NT2/D1 (cell line): ENCODE measurements at regions not wholly inside any gene's neighbourhood (a gene's known extent, or its start where the extent isn't known, plus 50 kb on each side); places are given as distances from the start of the nearest gene placed in this dataset.

Experiments used
- DNase-seq: peaks from one replicate; pipeline ENCODE4 v3.0.0-alpha.2; 2011; ENCODE audit warnings: low read depth, low spot score
- H3K27me3 ChIP-seq: 2 replicates; pipeline ENCODE4 v1.6.0; 2011; ENCODE audit warnings: mild to moderate bottlenecking; ENCODE audit not compliant: insufficient read length, insufficient read depth
- H3K36me3 ChIP-seq: 2 replicates; pipeline ENCODE4 v1.6.1; 2011; ENCODE audit warnings: mild to moderate bottlenecking, low read length, mixed read lengths; ENCODE audit not compliant: insufficient read depth, insufficient read length
- H3K4me1 ChIP-seq: 2 replicates; pipeline ENCODE4 v1.5.1; 2011; ENCODE audit not compliant: insufficient read depth, insufficient read length
- H3K4me3 ChIP-seq: 2 replicates; pipeline ENCODE4 v1.5.1; 2011; ENCODE audit warnings: low read depth; ENCODE audit not compliant: insufficient read length
- H3K9ac ChIP-seq: 2 replicates; pipeline ENCODE4 v1.6.0; 2011; ENCODE audit warnings: low read depth; ENCODE audit not compliant: insufficient read length
- H3K9me3 ChIP-seq: 2 replicates; pipeline ENCODE4 v1.5.1; 2011; ENCODE audit warnings: mild to moderate bottlenecking, low read length; ENCODE audit not compliant: insufficient read depth
- SUZ12 ChIP-seq: IDR thresholded peaks from 2 replicates; pipeline ENCODE4 v1.6.1; 2011; ENCODE audit not compliant: insufficient read length, insufficient read depth; ENCODE audit errors: extremely low read depth
- YY1 ChIP-seq: IDR thresholded peaks from 2 replicates; pipeline ENCODE4 v1.6.1; 2011; ENCODE audit not compliant: insufficient read length, insufficient read depth
- ZNF274 ChIP-seq: IDR thresholded peaks from 2 replicates; pipeline ENCODE4 v1.6.1; 2011; ENCODE audit warnings: mild to moderate bottlenecking, low read depth, low read length

DNA sequence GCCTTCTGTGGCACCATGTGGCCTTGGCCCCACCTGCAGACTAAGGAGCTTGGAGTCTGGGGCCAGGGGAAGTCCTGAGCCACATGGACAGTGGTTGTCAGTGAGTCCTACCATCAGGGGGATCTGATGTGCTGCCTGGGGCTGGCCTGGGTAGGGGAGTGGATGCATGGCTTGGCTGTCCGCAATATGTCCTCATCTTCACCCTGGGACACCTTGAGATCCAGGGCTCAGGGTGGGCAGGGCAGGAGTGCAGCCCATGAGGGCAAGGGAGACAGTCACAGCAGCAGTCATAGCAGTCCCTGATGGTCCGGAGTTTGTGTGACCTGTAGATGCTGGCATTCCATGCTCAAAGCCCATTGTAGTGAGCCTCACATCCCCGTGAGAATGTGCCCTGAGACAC lies 256.8 kb upstream of the B3GAT1 start:
- H3K9ac ChIP-seq, result no peak overlapping the region
- H3K9me3 ChIP-seq, result no peaks in the 10 kb centered on the region
- no peak for DNase-seq
- TF ChIP-seq ZNF274 (no peak), YY1 (no peak)
- peaks cover 4% of the 10 kb centered on the region for H3K27me3 ChIP-seq
- no peaks in the 10 kb centered on the region for H3K36me3 ChIP-seq
- peaks cover 4% of the 10 kb centered on the region for H3K4me1 ChIP-seq
- H3K4me3 ChIP-seq, result no peak overlapping the region

DNA sequence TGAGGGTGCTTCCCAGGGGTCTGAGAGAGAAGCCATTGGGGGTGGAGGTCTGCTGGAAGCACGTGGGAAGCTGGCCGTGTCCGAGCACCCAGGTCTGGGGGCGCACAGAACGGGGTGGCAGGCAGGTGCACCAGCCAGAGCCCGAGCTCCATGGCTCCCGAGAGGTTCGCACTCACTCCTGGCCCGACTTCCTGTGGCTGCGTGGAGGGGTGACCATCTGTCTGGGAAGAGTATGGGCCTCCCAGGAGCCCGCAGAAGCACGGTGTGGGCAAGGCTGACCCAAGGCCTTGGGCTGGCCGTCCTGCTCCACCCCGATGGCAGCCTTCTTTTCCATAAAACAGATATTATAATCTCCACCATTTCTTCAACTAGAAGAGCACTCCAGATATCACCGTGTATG lies 256.0 kb upstream of the B3GAT1 start:
- peaks cover 4% of the 10 kb centered on the region for H3K27me3 ChIP-seq
- DNase-seq, result no peak
- no peak for TF ChIP-seq SUZ12
- TF ChIP-seq ZNF274, result no peak
- TF ChIP-seq YY1, result no peak
- H3K4me1 ChIP-seq, result peaks cover 4% of the 10 kb centered on the region
- no peaks in the 10 kb centered on the region for H3K36me3 ChIP-seq
- no peak overlapping the region for H3K4me3 ChIP-seq
- H3K9me3 ChIP-seq, result no peaks in the 10 kb centered on the region
- no peak overlapping the region for H3K9ac ChIP-seq

DNA sequence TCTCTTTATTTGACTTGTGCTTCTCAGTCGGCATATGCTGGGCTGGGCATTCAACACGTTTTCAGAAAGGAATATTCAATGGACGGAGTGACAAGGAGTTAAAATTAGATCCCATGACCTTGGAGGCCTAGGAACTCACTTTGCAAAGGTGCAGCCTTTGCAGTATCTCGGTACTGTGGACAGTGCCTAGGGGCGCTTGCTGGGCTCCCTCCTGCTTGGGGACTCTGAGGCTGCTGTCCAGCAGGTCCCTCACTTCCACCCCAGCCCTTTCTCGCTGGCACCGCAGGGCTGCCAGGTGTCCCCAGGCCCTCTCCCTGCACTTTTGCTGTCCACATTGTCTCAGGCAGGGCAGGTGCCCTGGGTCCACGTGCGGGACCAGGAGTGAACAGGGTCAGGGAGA lies 255.5 kb upstream of the B3GAT1 start:
- no peaks in the 10 kb centered on the region for H3K36me3 ChIP-seq
- H3K9ac ChIP-seq, result no peak overlapping the region
- TF ChIP-seq SUZ12, result no peak
- no peak for TF ChIP-seq ZNF274
- TF ChIP-seq YY1, result no peak
- H3K27me3 ChIP-seq, result peaks cover 4% of the 10 kb centered on the region
- no peak overlapping the region for H3K4me3 ChIP-seq
- peaks cover 4% of the 10 kb centered on the region for H3K4me1 ChIP-seq
- no peak for DNase-seq
- no peaks in the 10 kb centered on the region for H3K9me3 ChIP-seq

- TF ChIP-seq YY1 (no peak), ZNF274 (no peak), SUZ12 (no peak)
- Histone ChIP-seq H3K9me3 (peaks cover 1% of the 10 kb centered on the region; the same call in 1 of the 2 replicates), H3K27me3 (peaks cover 4% of the 10 kb centered on the region), H3K4me1 (peaks cover 4% of the 10 kb centered on the region), H3K36me3 (no peaks in the 10 kb centered on the region), H3K4me3 (no peak overlapping the region), H3K9ac (no peak overlapping the region)
- DNase-seq, result no peak
Measured at GRCh38 chr11:134667175-134667500, 255.1 kb upstream of the B3GAT1 start.

- no peaks in the 10 kb centered on the region for H3K36me3 ChIP-seq
- H3K4me3 ChIP-seq, result no peak overlapping the region
- no peak overlapping the region for H3K9ac ChIP-seq
- peaks cover under 1% of the 10 kb centered on the region for H3K27me3 ChIP-seq
- DNase-seq, result no peak
- no peak for TF ChIP-seq ZNF274
- no peak for TF ChIP-seq SUZ12
- no peak for TF ChIP-seq YY1
- peaks cover 4% of the 10 kb centered on the region for H3K4me1 ChIP-seq
- H3K9me3 ChIP-seq, result peaks cover 7% of the 10 kb centered on the region; the same call in 1 of the 2 replicates
Measured at GRCh38 chr11:134666273-134667174, 254.5 kb upstream of the B3GAT1 start.

- Histone ChIP-seq H3K36me3 (no peaks in the 10 kb centered on the region), H3K4me1 (peaks cover 4% of the 10 kb centered on the region), H3K9ac (no peak overlapping the region), H3K4me3 (no peak overlapping the region), H3K27me3 (no peaks in the 10 kb centered on the region), H3K9me3 (peaks cover 14% of the 10 kb centered on the region; the same call in 1 of the 2 replicates)
- TF ChIP-seq YY1 (no peak), ZNF274 (no peak), SUZ12 (no peak)
- no peak for DNase-seq
Measured at GRCh38 chr11:134665571-134666270, 253.7 kb upstream of the B3GAT1 start.

- Histone ChIP-seq H3K4me1 (peaks cover 4% of the 10 kb centered on the region), H3K27me3 (no peaks in the 10 kb centered on the region), H3K9ac (no peak overlapping the region), H3K36me3 (no peaks in the 10 kb centered on the region), H3K4me3 (no peak overlapping the region), H3K9me3 (peaks cover 18% of the 10 kb centered on the region; the same call in 1 of the 2 replicates)
- TF ChIP-seq SUZ12, result no peak
- TF ChIP-seq ZNF274, result no peak
- no peak for TF ChIP-seq YY1
- DNase-seq, result no peak
Measured at GRCh38 chr11:134665188-134665535, 253.1 kb upstream of the B3GAT1 start.
